Heart left ventricle (tissue), 13 donors: ENCODE measurements at regions not wholly inside any gene's neighbourhood (a gene's known extent, or its start where the extent isn't known, plus 50 kb on each side); places are given as distances from the start of the nearest gene placed in this dataset.

ENCODE experiments used
- POLR2A ChIP-seq, 2 donors: fragments of 450-650 bp; IDR thresholded peaks; one replicate each; pipeline ENCODE4 v1.6.1; 2017; ENCODE audit warnings: antibody characterized with exemption in 2 of 2, mild to moderate bottlenecking in 2 of 2, moderate library complexity in 2 of 2
- TF ChIP-seq, protein P1 (sequence below), 12 donors: fragments of 200-600 bp; sonication (generic) in 4 of 12; IDR thresholded peaks; one replicate each; pipeline versions ENCODE4 v1.5.0 to v1.8.0; 2018 to 2022; ENCODE audit warnings: antibody characterized with exemption in 12 of 12, mild to moderate bottlenecking in 5 of 12
- donor health status: ischemic (EF 13 %, LVEDD 7.1; RV severe dilation, severe dysfunction).
- donor health status: DM: no; HTN: yes; CAD: no.
- donor health status: DM: no; HTN: no; CAD: no.
- donor health status: ischemic (EF 25% LVEDD 6.9; RV normal size, moderate dysfunction).
- donor health status: ischemic (EF 25% LVEDD 5.7; RV mildly dilated, moderate dysfunction).
- donor health status: ischemic (EF 35%, LVEDD 5.7; RV mildly dilated, moderate dysfunction).
- donor health status: nonischemic (EF 11% LVEDD 7.7; RV severe dilation, severe dysfunction).
- donor health status: DM: yes; HTN: yes; CAD: no.
- donor health status: PGD.
- donor health status: ischemic (EF 29% LVEDD 5.4; RV normal size, mild dysfunction).
- donor health status: nonischemic (EF 23%, LVEDD 6.1; RV moderate dilation, normal function).

- no peak for TF ChIP-seq POLR2A (IDR thresholded peaks at IDR 0.05)
- TF ChIP-seq, protein P1, sequence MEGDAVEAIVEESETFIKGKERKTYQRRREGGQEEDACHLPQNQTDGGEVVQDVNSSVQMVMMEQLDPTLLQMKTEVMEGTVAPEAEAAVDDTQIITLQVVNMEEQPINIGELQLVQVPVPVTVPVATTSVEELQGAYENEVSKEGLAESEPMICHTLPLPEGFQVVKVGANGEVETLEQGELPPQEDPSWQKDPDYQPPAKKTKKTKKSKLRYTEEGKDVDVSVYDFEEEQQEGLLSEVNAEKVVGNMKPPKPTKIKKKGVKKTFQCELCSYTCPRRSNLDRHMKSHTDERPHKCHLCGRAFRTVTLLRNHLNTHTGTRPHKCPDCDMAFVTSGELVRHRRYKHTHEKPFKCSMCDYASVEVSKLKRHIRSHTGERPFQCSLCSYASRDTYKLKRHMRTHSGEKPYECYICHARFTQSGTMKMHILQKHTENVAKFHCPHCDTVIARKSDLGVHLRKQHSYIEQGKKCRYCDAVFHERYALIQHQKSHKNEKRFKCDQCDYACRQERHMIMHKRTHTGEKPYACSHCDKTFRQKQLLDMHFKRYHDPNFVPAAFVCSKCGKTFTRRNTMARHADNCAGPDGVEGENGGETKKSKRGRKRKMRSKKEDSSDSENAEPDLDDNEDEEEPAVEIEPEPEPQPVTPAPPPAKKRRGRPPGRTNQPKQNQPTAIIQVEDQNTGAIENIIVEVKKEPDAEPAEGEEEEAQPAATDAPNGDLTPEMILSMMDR (IDR thresholded peaks at IDR 0.05), result no peak
These were observed 147.1 kb upstream of the SESN3 start for GRCh38 chr11:95378111-95378510.
